ENCODE measurements at regions not wholly inside any gene's neighbourhood (a gene's known extent, or its start where the extent isn't known, plus 50 kb on each side); places are given as distances from the start of the nearest gene placed in this dataset.

DNA sequence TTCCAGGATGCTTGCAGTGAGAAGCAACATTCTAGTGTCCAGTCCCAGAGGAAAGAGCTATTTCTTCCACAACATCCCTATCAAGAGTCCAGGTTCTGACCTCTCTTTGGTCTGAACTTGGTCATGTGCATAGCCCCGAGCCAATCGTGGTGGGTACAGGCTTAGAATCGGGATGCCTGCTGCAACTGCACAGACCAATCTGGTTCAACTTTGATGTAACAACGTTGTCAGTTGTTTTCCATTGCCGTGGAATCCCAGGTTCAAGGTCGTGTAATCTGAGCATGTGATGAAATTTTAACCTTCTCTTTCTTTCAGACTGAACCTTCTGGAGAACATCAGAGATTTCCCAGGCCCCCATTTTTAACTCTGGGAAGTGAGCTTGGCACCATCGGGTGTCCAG is 130.5 kb downstream of the ANKRD60 start:
- TF ChIP-seq POLR2A (IDR thresholded peaks at IDR 0.05) = no peak
- TF ChIP-seq, protein P1, sequence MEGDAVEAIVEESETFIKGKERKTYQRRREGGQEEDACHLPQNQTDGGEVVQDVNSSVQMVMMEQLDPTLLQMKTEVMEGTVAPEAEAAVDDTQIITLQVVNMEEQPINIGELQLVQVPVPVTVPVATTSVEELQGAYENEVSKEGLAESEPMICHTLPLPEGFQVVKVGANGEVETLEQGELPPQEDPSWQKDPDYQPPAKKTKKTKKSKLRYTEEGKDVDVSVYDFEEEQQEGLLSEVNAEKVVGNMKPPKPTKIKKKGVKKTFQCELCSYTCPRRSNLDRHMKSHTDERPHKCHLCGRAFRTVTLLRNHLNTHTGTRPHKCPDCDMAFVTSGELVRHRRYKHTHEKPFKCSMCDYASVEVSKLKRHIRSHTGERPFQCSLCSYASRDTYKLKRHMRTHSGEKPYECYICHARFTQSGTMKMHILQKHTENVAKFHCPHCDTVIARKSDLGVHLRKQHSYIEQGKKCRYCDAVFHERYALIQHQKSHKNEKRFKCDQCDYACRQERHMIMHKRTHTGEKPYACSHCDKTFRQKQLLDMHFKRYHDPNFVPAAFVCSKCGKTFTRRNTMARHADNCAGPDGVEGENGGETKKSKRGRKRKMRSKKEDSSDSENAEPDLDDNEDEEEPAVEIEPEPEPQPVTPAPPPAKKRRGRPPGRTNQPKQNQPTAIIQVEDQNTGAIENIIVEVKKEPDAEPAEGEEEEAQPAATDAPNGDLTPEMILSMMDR (IDR thresholded peaks at IDR 0.05) = no peak

Data from tibial nerve (tissue), 3 donors.